B cell (primary cell): ENCODE measurements at regions not wholly inside any gene's neighbourhood (a gene's known extent, or its start where the extent isn't known, plus 50 kb on each side); places are given as distances from the start of the nearest gene placed in this dataset.

ENCODE experiments used
- CTCF ChIP-seq: fragments of 200-600 bp; IDR thresholded peaks from one replicate; pipeline ENCODE4 v1.8.0; 2022; ENCODE audit warnings: antibody characterized with exemption, mild to moderate bottlenecking
- EZH2 ChIP-seq: IDR thresholded peaks from 2 replicates; pipeline ENCODE4 v1.6.1; 2012; ENCODE audit warnings: borderline replicate concordance, low read depth, mild to moderate bottlenecking, moderate library complexity, low read length; ENCODE audit not compliant: insufficient read depth, poor library complexity, severe bottlenecking

- no peak for TF ChIP-seq EZH2
- no peak for TF ChIP-seq CTCF
These were observed 242.1 kb downstream of the KLF5 start for GRCh38 chr13:73300718-73301425.
